HuH-7.5 (cell line): ENCODE measurements at regions not wholly inside any gene's neighbourhood (a gene's known extent, or its start where the extent isn't known, plus 50 kb on each side); places are given as distances from the start of the nearest gene placed in this dataset.
"Not testable (repeated sequence)": the region's sequence is repeated elsewhere in the genome, so short reads cannot be mapped to it uniquely, and the experiment has no call there.

ENCODE experiments used
- DNase-seq: peaks from one replicate; pipeline ENCODE4 v3.0.0; 2011; ENCODE audit warnings: low spot score

GRCh38 chr10:9913876-9914514 lies 1103.7 kb upstream of the CELF2 start:
- DNase-seq = no peak

GRCh38 chr10:9921544-9921943 lies 1096.1 kb upstream of the CELF2 start:
- DNase-seq = no peak

GRCh38 chr10:9922126-9922870 lies 1095.4 kb upstream of the CELF2 start:
- no peak for DNase-seq

GRCh38 chr10:9926003-9926402 lies 1091.7 kb upstream of the CELF2 start:
- no peak for DNase-seq

- DNase-seq = no peak
Observed at GRCh38 chr10:9926881-9927280, 1090.8 kb upstream of the CELF2 start.

- no peak for DNase-seq
Observed at GRCh38 chr10:9939716-9940115, 1078.0 kb upstream of the CELF2 start.

GRCh38 chr10:9944690-9945089 lies 1073.0 kb upstream of the CELF2 start:
- no peak for DNase-seq

- DNase-seq = no peak
Observed at GRCh38 chr10:9950070-9950469, 1067.6 kb upstream of the CELF2 start.

- DNase-seq = no peak
Observed at GRCh38 chr10:9951481-9952257, 1066.0 kb upstream of the CELF2 start.

- DNase-seq = no peak
Observed at GRCh38 chr10:9957351-9957750, 1060.3 kb upstream of the CELF2 start.

GRCh38 chr10:9957876-9958275 lies 1059.8 kb upstream of the CELF2 start:
- not testable (repeated sequence) for DNase-seq

- no peak for DNase-seq
Observed at GRCh38 chr10:9965341-9965740, 1052.3 kb upstream of the CELF2 start.

GRCh38 chr10:9986786-9987185 lies 1030.9 kb upstream of the CELF2 start:
- DNase-seq = no peak

GRCh38 chr10:9987197-9987596 lies 1030.5 kb upstream of the CELF2 start:
- no peak for DNase-seq

GRCh38 chr10:9992661-9993060 lies 1025.0 kb upstream of the CELF2 start:
- no peak for DNase-seq

GRCh38 chr10:9994131-9994530 lies 1023.5 kb upstream of the CELF2 start:
- no peak for DNase-seq

GRCh38 chr10:9999627-10000026 lies 1018.0 kb upstream of the CELF2 start:
- DNase-seq = no peak

GRCh38 chr10:10007957-10008356 lies 1009.7 kb upstream of the CELF2 start:
- DNase-seq = no peak

GRCh38 chr10:10010397-10010796 lies 1007.3 kb upstream of the CELF2 start:
- no peak for DNase-seq

- DNase-seq = no peak
Observed at GRCh38 chr10:10014846-10015245, 1002.8 kb upstream of the CELF2 start.

- no peak for DNase-seq
Observed at GRCh38 chr10:10017716-10018115, 1000.0 kb upstream of the CELF2 start.

GRCh38 chr10:10020945-10021344 lies 996.7 kb upstream of the CELF2 start:
- DNase-seq = no peak

- DNase-seq = no peak
Observed at GRCh38 chr10:10032991-10033390, 984.7 kb upstream of the CELF2 start.
